A673 (cell line): ENCODE measurements at regions not wholly inside any gene's neighbourhood (a gene's known extent, or its start where the extent isn't known, plus 50 kb on each side); places are given as distances from the start of the nearest gene placed in this dataset.

ENCODE experiments used
- CTCF ChIP-seq: fragments of 300-800, 200-600 bp; sonication (generic); conservative IDR thresholded peaks from 2 replicates; pipeline ENCODE4 v1.5.1; 2017; ENCODE audit warnings: low read depth, mild to moderate bottlenecking, antibody characterized with exemption, low read length, moderate library complexity, mixed read lengths
- EZH2 ChIP-seq: fragments of 200-600 bp; sonication (generic); IDR thresholded peaks from 2 replicates; pipeline ENCODE4 v1.6.1; 2017; ENCODE audit warnings: borderline replicate concordance, low read depth, mild to moderate bottlenecking, mixed read lengths, antibody characterized with exemption, low read length; ENCODE audit not compliant: poor library complexity, severe bottlenecking

- no peak for TF ChIP-seq CTCF
- TF ChIP-seq EZH2: no peak
These were observed 89.9 kb upstream of the MAOA start for GRCh38 chrX:43566170-43566569.
